Adrenal gland (tissue), 5 donors: ENCODE measurements at regions not wholly inside any gene's neighbourhood (a gene's known extent, or its start where the extent isn't known, plus 50 kb on each side); places are given as distances from the start of the nearest gene placed in this dataset.

Experiments
- POLR2A ChIP-seq, 2 donors: fragments of 450-650 bp; IDR thresholded peaks; one replicate each; pipeline ENCODE4 v1.6.1; 2017; ENCODE audit warnings: antibody characterized with exemption in 2 of 2, mild to moderate bottlenecking in 2 of 2, moderate library complexity in 1 of 2
- TF ChIP-seq, protein P1 (sequence below), 6 experiments: fragments of 450-650 bp in 4 of 6; fragments of 200-600 bp in 2 of 6; sonication (generic) in 1 of 6; IDR thresholded peaks; 1 replicate in 5 of 6; 2 replicates in 1 of 6; pipeline versions ENCODE4 v1.5.1 to v1.8.0; 2016 to 2021; ENCODE audit warnings: antibody characterized with exemption in 6 of 6, mild to moderate bottlenecking in 2 of 6, moderate library complexity in 1 of 6
- donor health status: DM: no; HTN: no; CAD: no.

DNA sequence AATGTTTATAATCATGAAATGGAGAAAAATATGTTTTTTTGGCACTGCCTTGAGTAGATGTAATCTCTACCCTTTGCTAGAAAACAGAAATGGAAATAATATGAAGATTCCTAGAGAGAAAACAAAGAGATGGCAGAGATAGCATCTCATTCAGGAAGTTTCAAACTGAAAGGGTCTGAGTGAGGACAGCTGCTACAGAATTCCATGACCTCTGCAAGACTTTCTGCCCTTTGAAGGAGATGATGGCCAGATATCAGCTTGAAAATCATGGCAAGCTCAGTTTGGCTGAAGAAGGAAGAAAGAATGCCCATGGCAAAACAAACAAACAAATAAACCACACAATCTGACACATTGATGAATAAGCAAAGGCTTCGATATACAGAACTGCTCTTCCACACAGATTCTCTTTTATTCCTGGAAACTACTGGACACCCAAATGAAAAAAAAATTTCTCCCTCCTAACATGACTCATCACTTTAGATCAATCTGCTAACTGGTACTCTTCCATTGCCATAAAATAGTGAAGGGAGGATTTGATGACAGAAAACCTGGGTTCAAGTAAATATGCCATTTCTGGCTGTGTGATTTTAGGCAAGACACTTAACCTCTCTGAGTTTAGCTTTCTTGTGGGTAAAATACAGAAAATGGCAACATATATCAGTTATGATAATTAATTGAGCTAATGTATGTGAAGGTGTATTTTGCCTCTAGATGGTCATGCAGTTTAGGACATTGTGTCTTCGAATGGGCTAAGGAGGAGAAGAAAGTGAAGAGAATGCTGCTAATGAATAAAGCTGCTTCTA is 105.9 kb upstream of the SPACA1 start:
- TF ChIP-seq, protein P1, sequence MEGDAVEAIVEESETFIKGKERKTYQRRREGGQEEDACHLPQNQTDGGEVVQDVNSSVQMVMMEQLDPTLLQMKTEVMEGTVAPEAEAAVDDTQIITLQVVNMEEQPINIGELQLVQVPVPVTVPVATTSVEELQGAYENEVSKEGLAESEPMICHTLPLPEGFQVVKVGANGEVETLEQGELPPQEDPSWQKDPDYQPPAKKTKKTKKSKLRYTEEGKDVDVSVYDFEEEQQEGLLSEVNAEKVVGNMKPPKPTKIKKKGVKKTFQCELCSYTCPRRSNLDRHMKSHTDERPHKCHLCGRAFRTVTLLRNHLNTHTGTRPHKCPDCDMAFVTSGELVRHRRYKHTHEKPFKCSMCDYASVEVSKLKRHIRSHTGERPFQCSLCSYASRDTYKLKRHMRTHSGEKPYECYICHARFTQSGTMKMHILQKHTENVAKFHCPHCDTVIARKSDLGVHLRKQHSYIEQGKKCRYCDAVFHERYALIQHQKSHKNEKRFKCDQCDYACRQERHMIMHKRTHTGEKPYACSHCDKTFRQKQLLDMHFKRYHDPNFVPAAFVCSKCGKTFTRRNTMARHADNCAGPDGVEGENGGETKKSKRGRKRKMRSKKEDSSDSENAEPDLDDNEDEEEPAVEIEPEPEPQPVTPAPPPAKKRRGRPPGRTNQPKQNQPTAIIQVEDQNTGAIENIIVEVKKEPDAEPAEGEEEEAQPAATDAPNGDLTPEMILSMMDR (IDR thresholded peaks at IDR 0.05), result no peak
- TF ChIP-seq POLR2A (IDR thresholded peaks at IDR 0.05), result no peak
